GM12872 (cell line): ENCODE measurements at regions not wholly inside any gene's neighbourhood (a gene's known extent, or its start where the extent isn't known, plus 50 kb on each side); places are given as distances from the start of the nearest gene placed in this dataset.

Experiments
- CTCF ChIP-seq: IDR thresholded peaks from 3 replicates; pipeline ENCODE4 v1.5.1; 2011; ENCODE audit warnings: low read depth, mild to moderate bottlenecking, low read length, moderate library complexity; ENCODE audit not compliant: insufficient read depth

- no peak for TF ChIP-seq CTCF
These were observed 89.8 kb upstream of the PTPN1 start for GRCh38 chr20:50420380-50420779.

GRCh38 chr20:50421356-50422340, 88.5 kb upstream of the PTPN1 start:
- TF ChIP-seq CTCF = no peak

- no peak for TF ChIP-seq CTCF
These were observed 86.4 kb upstream of the PTPN1 start for GRCh38 chr20:50423758-50424157.

- no peak for TF ChIP-seq CTCF
These were observed 85.1 kb upstream of the PTPN1 start for GRCh38 chr20:50425076-50425475.

GRCh38 chr20:50426866-50427718, 83.1 kb upstream of the PTPN1 start:
- no peak for TF ChIP-seq CTCF

- TF ChIP-seq CTCF = no peak
These were observed 82.5 kb upstream of the PTPN1 start for GRCh38 chr20:50427719-50428083.
